Body of pancreas (tissue), 4 donors: ENCODE measurements at regions not wholly inside any gene's neighbourhood (a gene's known extent, or its start where the extent isn't known, plus 50 kb on each side); places are given as distances from the start of the nearest gene placed in this dataset.

ENCODE experiments used
- ATAC-seq: fragments of 150-250 bp; one replicate; pipeline ENCODE4 v1.9.1; 2016
- DNase-seq, 4 donors: peaks; one replicate each; pipeline ENCODE4 v3.0.0-alpha.2; 2019
- H3K27ac ChIP-seq, 4 donors: fragments of 200-600 bp; sonication (generic); 1 replicate in 3 of 4; 2 replicates in 1 of 4; pipeline versions ENCODE4 v1.5.1 to v1.6.1; 2016 to 2019; ENCODE audit warnings: mild to moderate bottlenecking in 1 of 4, mixed read lengths in 1 of 4, moderate library complexity in 1 of 4
- H3K27me3 ChIP-seq, 2 donors: fragments of 200-600 bp; sonication (generic); one replicate each; pipeline ENCODE4 v1.6.0; 2016; ENCODE audit warnings: mild to moderate bottlenecking in 1 of 2
- H3K36me3 ChIP-seq, 2 donors: fragments of 200-600 bp; sonication (generic); replicated peaks in 1 of 2; 2 replicates each; pipeline ENCODE4 v1.5.1; 2016; ENCODE audit warnings: low read depth in 2 of 2; ENCODE audit not compliant: insufficient read depth in 1 of 2
- H3K4me1 ChIP-seq: fragments of 200-600 bp; sonication (generic); one replicate; pipeline ENCODE4 v1.6.0; 2016
- H3K4me3 ChIP-seq, 2 donors: fragments of 200-600 bp; sonication (generic); 1 replicate in 1 of 2; 2 replicates in 1 of 2; pipeline ENCODE4 v1.5.1; 2016 to 2019
- H3K9me3 ChIP-seq, 3 donors: fragments of 200-600 bp; sonication (generic); 1 replicate in 2 of 3; 2 replicates in 1 of 3; pipeline ENCODE4 v1.5.1; 2016
- CTCF ChIP-seq, 7 experiments: fragments of 450-650 bp in 4 of 7; fragments of 200-600 bp in 3 of 7; sonication (generic) in 3 of 7; IDR thresholded peaks; one replicate each; pipeline ENCODE4 v1.5.1; 2016 to 2019; ENCODE audit warnings: antibody characterized with exemption in 7 of 7
- POLR2A ChIP-seq, 3 donors: fragments of 450-650 bp; IDR thresholded peaks; one replicate each; pipeline ENCODE4 v1.6.1; 2016; ENCODE audit warnings: antibody characterized with exemption in 3 of 3, mild to moderate bottlenecking in 2 of 3
- WGBS, 2 donors: methylation state at CpG; one replicate each; pipeline ENCODE4 v1.1.5; 2017; 5-methylcytosine and 5-hydroxymethylcytosine counted together
- intact Hi-C: fragments of 100-400 bp; cut with DNase I; formaldehyde crosslinking; loops from one replicate; pipeline ENCODE4 v1.15.1; 2023

DNA sequence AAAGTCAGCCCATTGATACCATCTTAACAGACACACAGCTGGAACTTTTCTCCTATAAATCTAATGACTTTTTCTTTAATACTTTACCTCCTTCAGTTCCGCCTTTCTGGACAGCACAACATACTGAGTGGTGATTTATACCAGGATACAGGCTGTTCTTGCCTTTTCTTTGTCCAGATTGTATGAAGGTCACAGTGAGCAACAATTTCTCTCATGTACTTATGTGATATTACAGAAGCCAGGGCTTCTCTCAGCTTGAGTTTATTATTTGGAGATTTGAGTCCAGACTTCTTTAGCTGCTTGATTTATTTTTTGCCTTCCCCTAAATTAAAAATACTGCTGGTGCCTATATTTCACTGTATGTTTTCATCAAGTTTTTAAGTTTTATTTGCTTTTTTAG is 976.0 kb downstream of the ROBO2 start:
- intact Hi-C loops = no loop called here
- ATAC-seq = no peak
- no peaks in the 10 kb centered on the region for H3K4me1 ChIP-seq
- no peaks in the 10 kb centered on the region for H3K27me3 ChIP-seq
- no peak for DNase-seq
- no peak overlapping the region for H3K27ac ChIP-seq
- H3K9me3 ChIP-seq = no peaks in the 10 kb centered on the region
- no peaks in the 10 kb centered on the region for H3K36me3 ChIP-seq
- no peak overlapping the region for H3K4me3 ChIP-seq
- WGBS, 2 donors = 45 to 63% methylated on average over 1 of the region's 1 CpG
- TF ChIP-seq CTCF (IDR thresholded peaks at IDR 0.05) (no peak), POLR2A (IDR thresholded peaks at IDR 0.05) (no peak)

DNA sequence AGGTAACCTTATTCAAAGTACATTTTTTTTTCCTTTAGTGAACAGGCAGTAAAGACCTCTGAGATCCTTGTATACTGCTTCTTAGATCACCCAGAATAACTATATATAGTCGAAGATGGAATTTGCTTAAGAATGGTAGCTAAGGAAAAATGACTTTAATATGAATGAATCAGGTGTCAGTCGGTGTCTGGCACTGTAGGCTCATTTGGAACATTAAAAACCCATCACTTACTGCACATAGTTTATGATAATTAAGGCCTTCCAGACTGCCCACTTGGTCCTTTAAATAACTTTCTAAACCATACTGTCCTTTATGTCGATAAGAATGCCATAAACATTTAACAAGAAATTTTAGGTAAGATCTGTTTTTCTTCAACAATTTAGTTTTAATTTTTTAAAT is 981.8 kb downstream of the ROBO2 start:
- WGBS, 2 donors = 48 to 54% methylated on average over 3 of the region's 3 CpGs
- Histone ChIP-seq H3K4me3 (no peak overlapping the region), H3K9me3 (no peaks in the 10 kb centered on the region), H3K4me1 (no peaks in the 10 kb centered on the region), H3K27me3 (no peaks in the 10 kb centered on the region), H3K36me3 (no peaks in the 10 kb centered on the region), H3K27ac (no peak overlapping the region)
- DNase-seq = no peak
- no peak for ATAC-seq
- TF ChIP-seq CTCF (IDR thresholded peaks at IDR 0.05) (no peak), POLR2A (IDR thresholded peaks at IDR 0.05) (no peak)
- intact Hi-C loops = no loop called here

GRCh38 chr3:78022232-78022631 is 982.3 kb downstream of the ROBO2 start:
- Histone ChIP-seq H3K27me3 (no peaks in the 10 kb centered on the region), H3K9me3 (no peaks in the 10 kb centered on the region), H3K4me1 (no peaks in the 10 kb centered on the region), H3K27ac (no peak overlapping the region), H3K36me3 (no peaks in the 10 kb centered on the region), H3K4me3 (no peak overlapping the region)
- DNase-seq (no peak), ATAC-seq (no peak)
- TF ChIP-seq CTCF (IDR thresholded peaks at IDR 0.05) (no peak), POLR2A (IDR thresholded peaks at IDR 0.05) (no peak)
- 70 to 79% methylated on average over 5 of the region's 5 CpGs for whole genome bisulfite sequencing, 2 donors
- intact Hi-C loops = no loop called here

GRCh38 chr3:78023257-78023656 is 983.4 kb downstream of the ROBO2 start:
- intact Hi-C loops = no loop called here
- no peaks in the 10 kb centered on the region for H3K36me3 ChIP-seq
- no peaks in the 10 kb centered on the region for H3K9me3 ChIP-seq
- no peaks in the 10 kb centered on the region for H3K27me3 ChIP-seq
- 72 to 76% methylated on average over 3 of the region's 3 CpGs for WGBS, 2 donors
- no peak for TF ChIP-seq POLR2A (IDR thresholded peaks at IDR 0.05)
- DNase-seq (no peak), ATAC-seq (no peak)
- H3K4me3 ChIP-seq = no peak overlapping the region
- H3K27ac ChIP-seq = no peak overlapping the region
- H3K4me1 ChIP-seq = no peaks in the 10 kb centered on the region

GRCh38 chr3:78025916-78026315 is 986.0 kb downstream of the ROBO2 start:
- H3K27ac ChIP-seq = no peak overlapping the region
- no peak overlapping the region for H3K4me3 ChIP-seq
- no peak for DNase-seq
- no peak for TF ChIP-seq POLR2A (IDR thresholded peaks at IDR 0.05)
- TF ChIP-seq CTCF (IDR thresholded peaks at IDR 0.05) = no peak
- no peaks in the 10 kb centered on the region for H3K27me3 ChIP-seq
- intact Hi-C loops = no loop called here
- no peak for ATAC-seq
- 70 to 77% methylated on average over 5 of the region's 5 CpGs for WGBS, 2 donors
- H3K4me1 ChIP-seq = no peaks in the 10 kb centered on the region
- no peaks in the 10 kb centered on the region for H3K9me3 ChIP-seq
- no peaks in the 10 kb centered on the region for H3K36me3 ChIP-seq
